Transverse colon (tissue), 4 donors: ENCODE measurements at regions not wholly inside any gene's neighbourhood (a gene's known extent, or its start where the extent isn't known, plus 50 kb on each side); places are given as distances from the start of the nearest gene placed in this dataset.

Source experiments
- DNase-seq: peaks from one replicate; pipeline ENCODE4 v3.0.0-alpha.2; 2019
- H3K27ac ChIP-seq, 4 donors: fragments of 200-600 bp; sonication (generic); 2 replicates each; pipeline ENCODE4 v1.5.1; 2016 to 2018; ENCODE audit warnings: inconsistent platforms in 4 of 4
- H3K27me3 ChIP-seq: fragments of 200-600 bp; sonication (generic); 2 replicates; pipeline ENCODE4 v1.5.1; 2017; ENCODE audit warnings: inconsistent platforms
- H3K36me3 ChIP-seq, 4 donors: fragments of 200-600 bp; sonication (generic); 2 replicates each; pipeline ENCODE4 v1.5.1; 2017 to 2019; ENCODE audit warnings: inconsistent platforms in 4 of 4
- H3K4me1 ChIP-seq, 4 donors: fragments of 200-600 bp; sonication (generic); 2 replicates each; pipeline ENCODE4 v1.5.1; 2017 to 2020; ENCODE audit warnings: inconsistent platforms in 4 of 4
- H3K4me3 ChIP-seq, 4 donors: fragments of 200-600 bp; sonication (generic); 1 replicate in 1 of 4; 2 replicates in 3 of 4; pipeline versions ENCODE4 v1.5.1 to v1.6.1; 2017 to 2019; ENCODE audit warnings: inconsistent platforms in 4 of 4
- H3K9me3 ChIP-seq, 2 donors: fragments of 200-600 bp; sonication (generic); 2 replicates each; pipeline ENCODE4 v1.5.1; 2017 to 2019; ENCODE audit warnings: inconsistent platforms in 2 of 2
- CTCF ChIP-seq, 5 experiments: fragments of 200-600 bp in 3 of 5; fragments of 450-650 bp in 2 of 5; sonication (generic) in 3 of 5; IDR thresholded peaks; 1 replicate in 2 of 5; 2 replicates in 3 of 5; pipeline ENCODE4 v1.5.1; 2016 to 2017; ENCODE audit warnings: antibody characterized with exemption in 5 of 5, inconsistent platforms in 3 of 5, mild to moderate bottlenecking in 2 of 5, moderate library complexity in 1 of 5
- EP300 ChIP-seq: sonication (generic); formaldehyde crosslinking; IDR thresholded peaks from one replicate; pipeline ENCODE4 v1.6.1; 2017; ENCODE audit warnings: antibody characterized with exemption, low read depth
- POLR2A ChIP-seq: fragments of 450-650 bp; IDR thresholded peaks from one replicate; pipeline ENCODE4 v1.6.1; 2016; ENCODE audit warnings: antibody characterized with exemption, mild to moderate bottlenecking, moderate library complexity
- POLR2AphosphoS5 ChIP-seq, 3 donors: sonication (generic); formaldehyde crosslinking; IDR thresholded peaks; one replicate each; pipeline ENCODE4 v1.6.1; 2016; ENCODE audit warnings: antibody characterized with exemption in 3 of 3
- WGBS, 2 donors: methylation state at CpG; one replicate each; pipeline ENCODE4 v1.1.5; 2018; ENCODE audit warnings: low coverage in 1 of 2; 5-methylcytosine and 5-hydroxymethylcytosine counted together
- in situ Hi-C, 4 donors: fragments of 200-750 bp; cut with MboI; loops; one replicate each; pipeline versions ENCODE4 v1.15.0 to v1.15.1; 2017; ENCODE audit warnings: low sequenced_read_pairs in 3 of 4, low pct_ligation_motif_present in 1 of 4, low pct_unique_long_range_greater_than_20kb in 1 of 4
- intact Hi-C: fragments of 100-400 bp; cut with DNase I; formaldehyde crosslinking; loops from one replicate; pipeline ENCODE4 v1.15.1; 2023; ENCODE audit warnings: low total_unique reads

DNA sequence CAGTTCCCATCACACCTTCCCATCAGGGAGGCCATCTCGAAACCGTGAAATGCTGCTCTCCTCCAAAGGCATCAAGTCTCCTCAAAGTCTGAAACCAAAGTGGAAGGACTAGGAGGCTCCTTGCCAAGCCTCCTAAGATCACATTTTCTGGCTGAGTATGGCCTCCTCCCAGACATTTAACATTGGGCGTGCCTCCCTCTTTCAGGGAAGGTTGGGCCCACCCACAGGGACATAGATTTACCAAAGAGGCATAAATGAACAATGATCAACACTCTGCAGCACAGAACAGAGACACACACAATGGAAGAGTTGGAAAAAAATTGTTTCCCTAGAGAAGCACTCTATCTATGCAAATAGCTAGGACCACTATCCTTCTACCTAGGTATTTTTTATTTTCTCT lies 381.8 kb downstream of the MAFB start:
- 65% methylated on average over 3 of the region's 3 CpGs; no CpG with 5 or more reads in 1 of the 2 donors for WGBS, 2 donors
- no peak overlapping the region for H3K4me3 ChIP-seq
- no peak overlapping the region for H3K27ac ChIP-seq
- TF ChIP-seq EP300 (no peak), CTCF (IDR thresholded peaks at IDR 0.05) (no peak), POLR2A (no peak)
- intact Hi-C loops (no loop called here), in situ Hi-C loops (no loop called here)
- no peaks in the 10 kb centered on the region for H3K9me3 ChIP-seq
- DNase-seq, result no peak
- no peaks in the 10 kb centered on the region for H3K4me1 ChIP-seq
- H3K36me3 ChIP-seq, result no peaks in the 10 kb centered on the region
- no peaks in the 10 kb centered on the region for H3K27me3 ChIP-seq

- TF ChIP-seq CTCF (IDR thresholded peaks at IDR 0.05) (no peak), EP300 (no peak), POLR2A (no peak), POLR2AphosphoS5 (IDR thresholded peaks at IDR 0.05) (no peak)
- in situ Hi-C loops, result no loop called here
- Histone ChIP-seq H3K4me1 (no peaks in the 10 kb centered on the region), H3K36me3 (no peaks in the 10 kb centered on the region), H3K27ac (no peak overlapping the region), H3K27me3 (no peaks in the 10 kb centered on the region), H3K9me3 (no peaks in the 10 kb centered on the region), H3K4me3 (no peak overlapping the region)
- DNase-seq, result no peak
- 88% methylated on average over 2 of the region's 2 CpGs; no CpG with 5 or more reads in 1 of the 2 donors for WGBS, 2 donors
- intact Hi-C loops, result no loop called here
Measured at GRCh38 chr20:40305303-40305702, 383.7 kb downstream of the MAFB start.

DNA sequence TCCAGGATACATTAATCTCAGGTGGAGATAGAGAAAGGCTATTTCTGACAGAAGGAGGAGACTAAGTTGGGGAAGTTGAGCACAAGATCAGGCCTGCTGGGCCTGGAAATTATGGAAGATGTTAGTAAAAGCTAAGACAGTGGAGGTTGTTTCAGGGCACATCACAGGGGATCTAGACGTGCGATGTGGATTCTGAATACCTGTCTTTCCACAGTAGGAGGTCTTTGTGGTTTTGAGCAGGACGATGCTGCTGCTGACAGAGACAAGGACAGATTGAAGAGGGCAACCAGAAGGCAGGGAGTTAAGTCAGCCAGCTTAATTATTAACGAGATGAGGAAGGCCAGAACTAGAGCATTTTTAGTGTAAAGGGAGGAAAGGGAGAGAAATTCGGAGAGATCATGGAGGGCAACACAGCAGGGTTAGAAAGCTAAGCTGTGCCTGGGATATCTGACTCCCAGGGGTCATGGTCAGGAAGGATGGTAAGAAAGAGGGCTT lies 384.9 kb downstream of the MAFB start:
- Histone ChIP-seq H3K9me3 (no peaks in the 10 kb centered on the region), H3K27me3 (no peaks in the 10 kb centered on the region), H3K27ac (no peak overlapping the region), H3K4me1 (no peaks in the 10 kb centered on the region), H3K4me3 (no peak overlapping the region), H3K36me3 (no peaks in the 10 kb centered on the region)
- WGBS, 2 donors, result 75 to 86% methylated on average over 5 of the region's 5 CpGs
- no peak for DNase-seq
- in situ Hi-C loops (no loop called here), intact Hi-C loops (no loop called here)
- TF ChIP-seq EP300, result no peak
- TF ChIP-seq CTCF (IDR thresholded peaks at IDR 0.05), result no peak
- TF ChIP-seq POLR2AphosphoS5 (IDR thresholded peaks at IDR 0.05), result no peak
- TF ChIP-seq POLR2A, result no peak

DNA sequence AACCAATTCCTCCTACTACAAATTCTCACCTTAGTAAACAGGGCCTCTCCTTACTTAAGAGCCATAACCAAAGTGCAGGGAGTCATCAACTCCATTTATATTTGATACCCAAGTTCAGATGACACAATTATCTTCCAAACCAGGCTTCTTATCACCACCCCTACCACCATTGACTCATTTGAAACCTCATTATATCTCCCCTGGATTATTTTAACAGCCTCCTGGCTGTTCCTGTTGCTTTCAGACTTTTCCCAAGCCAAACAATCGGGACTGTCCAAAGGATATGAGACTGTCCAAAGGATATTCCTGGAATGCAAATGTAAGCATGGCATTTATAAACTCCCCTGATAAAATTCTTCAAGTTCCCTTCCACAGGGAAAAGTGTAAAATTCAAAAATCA lies 394.3 kb downstream of the MAFB start:
- intact Hi-C loops (no loop called here), in situ Hi-C loops (no loop called here)
- H3K4me1 ChIP-seq, result no peaks in the 10 kb centered on the region
- no peak for TF ChIP-seq POLR2AphosphoS5 (IDR thresholded peaks at IDR 0.05)
- TF ChIP-seq CTCF (IDR thresholded peaks at IDR 0.05), result no peak
- TF ChIP-seq POLR2A, result no peak
- no peak for TF ChIP-seq EP300
- no peak for DNase-seq
- 50 to 79% methylated on average over 1 of the region's 1 CpG for WGBS, 2 donors
- H3K9me3 ChIP-seq, result no peaks in the 10 kb centered on the region
- H3K4me3 ChIP-seq, result no peak overlapping the region
- H3K27me3 ChIP-seq, result no peaks in the 10 kb centered on the region
- no peaks in the 10 kb centered on the region for H3K36me3 ChIP-seq
- H3K27ac ChIP-seq, result no peak overlapping the region
